K562 (cell line): ENCODE measurements at regions not wholly inside any gene's neighbourhood (a gene's known extent, or its start where the extent isn't known, plus 50 kb on each side); places are given as distances from the start of the nearest gene placed in this dataset.

Experiments
- CTCF ChIP-seq, 3 experiments: IDR thresholded peaks in 2 of 3; conservative IDR thresholded peaks in 1 of 3; 2 replicates each; pipeline ENCODE4 v1.5.1; 2011 to 2012; ENCODE audit warnings: low read length in 3 of 3, mild to moderate bottlenecking in 3 of 3, control low read depth in 2 of 3, improper control_type of control experiment in 1 of 3, inconsistent platforms in 1 of 3, low read depth in 1 of 3, mixed read lengths in 1 of 3, moderate library complexity in 1 of 3; ENCODE audit not compliant: insufficient read depth in 2 of 3
- EZH2 ChIP-seq: IDR thresholded peaks from 2 replicates; pipeline ENCODE4 v1.6.1; 2012; ENCODE audit warnings: low read depth, mild to moderate bottlenecking, inconsistent platforms, low read length, borderline replicate concordance
- HDGF ChIP-seq: fragments of 450-650 bp; IDR thresholded peaks from 2 replicates; pipeline ENCODE4 v1.6.1; 2016
- KDM1A ChIP-seq, 2 experiments: fragments of 450-650 bp; IDR thresholded peaks; 2 replicates each; pipeline ENCODE4 v1.6.1; 2016; ENCODE audit warnings: mild to moderate bottlenecking in 2 of 2
- MAFK ChIP-seq: IDR thresholded peaks from 2 replicates; pipeline ENCODE4 v1.6.1; 2011; ENCODE audit warnings: low read length, improper control_type of control experiment
- NELFE ChIP-seq: IDR thresholded peaks from 2 replicates; pipeline ENCODE4 v1.6.1; 2011; ENCODE audit warnings: mild to moderate bottlenecking; ENCODE audit not compliant: insufficient read depth, insufficient read length
- TF ChIP-seq, protein P1 (sequence below): sonication (generic); formaldehyde crosslinking; IDR thresholded peaks from 2 replicates; pipeline ENCODE4 v1.8.1; 2022; ENCODE audit warnings: missing genetic modification reagents

GRCh38 chr5:98308231-98308630 lies 465.2 kb upstream of the RGMB start:
- TF ChIP-seq EZH2, result no peak
- TF ChIP-seq CTCF (IDR thresholded peaks at IDR 0.05 in 2 of 3, conservative IDR thresholded peaks at IDR 0.05 in 1 of 3; ENCODE audit: insufficient read depth in 2 of 3, low read depth in 1 of 3, low read length in 3 of 3), result no peak
- TF ChIP-seq HDGF, result no peak
- TF ChIP-seq MAFK, result no peak
- no peak for TF ChIP-seq KDM1A (IDR thresholded peaks at IDR 0.05)
- TF ChIP-seq, protein P1, sequence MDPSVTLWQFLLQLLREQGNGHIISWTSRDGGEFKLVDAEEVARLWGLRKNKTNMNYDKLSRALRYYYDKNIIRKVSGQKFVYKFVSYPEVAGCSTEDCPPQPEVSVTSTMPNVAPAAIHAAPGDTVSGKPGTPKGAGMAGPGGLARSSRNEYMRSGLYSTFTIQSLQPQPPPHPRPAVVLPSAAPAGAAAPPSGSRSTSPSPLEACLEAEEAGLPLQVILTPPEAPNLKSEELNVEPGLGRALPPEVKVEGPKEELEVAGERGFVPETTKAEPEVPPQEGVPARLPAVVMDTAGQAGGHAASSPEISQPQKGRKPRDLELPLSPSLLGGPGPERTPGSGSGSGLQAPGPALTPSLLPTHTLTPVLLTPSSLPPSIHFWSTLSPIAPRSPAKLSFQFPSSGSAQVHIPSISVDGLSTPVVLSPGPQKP (CRISPR knock-in tag), result no peak
- TF ChIP-seq NELFE, result no peak
